ENCODE measurements at regions not wholly inside any gene's neighbourhood (a gene's known extent, or its start where the extent isn't known, plus 50 kb on each side); places are given as distances from the start of the nearest gene placed in this dataset.

GRCh38 chr21:31589820-31590219 is 69.7 kb upstream of the SOD1 start:
- TF ChIP-seq CTCF (conservative IDR thresholded peaks at IDR 0.05; ENCODE audit: low read depth, low read length): no peak
- no peak for TF ChIP-seq EZH2 (IDR thresholded peaks at IDR 0.05; ENCODE audit: borderline replicate concordance, low read depth, low read length, poor library complexity, severe bottlenecking)
